LNCaP clone FGC (cell line): ENCODE measurements at regions not wholly inside any gene's neighbourhood (a gene's known extent, or its start where the extent isn't known, plus 50 kb on each side); places are given as distances from the start of the nearest gene placed in this dataset.

ENCODE experiments used
- DNase-seq: peaks from one replicate; pipeline ENCODE4 v3.0.0-alpha.2; 2011; ENCODE audit warnings: low read depth
- H3K4me3 ChIP-seq: 2 replicates; pipeline ENCODE4 v1.5.1; 2011; ENCODE audit warnings: mild to moderate bottlenecking, low read depth, low read length, control low read depth
- CTCF ChIP-seq: IDR thresholded peaks from 2 replicates; pipeline ENCODE4 v1.5.1; 2012; ENCODE audit warnings: mild to moderate bottlenecking; ENCODE audit not compliant: control insufficient read depth, insufficient read depth; ENCODE audit errors: extremely low read depth

GRCh38 chr15:39016706-39017105 is 452.1 kb upstream of the RASGRP1 start:
- TF ChIP-seq CTCF: no peak
- H3K4me3 ChIP-seq: no peak overlapping the region
- DNase-seq: no peak

GRCh38 chr15:39018966-39019365 is 454.4 kb upstream of the RASGRP1 start:
- DNase-seq: no peak
- no peak for TF ChIP-seq CTCF
- no peak overlapping the region for H3K4me3 ChIP-seq

- no peak for DNase-seq
- TF ChIP-seq CTCF: no peak
- H3K4me3 ChIP-seq: no peak overlapping the region
These were observed 456.7 kb upstream of the RASGRP1 start for GRCh38 chr15:39021341-39021740.

- H3K4me3 ChIP-seq: no peak overlapping the region
- no peak for TF ChIP-seq CTCF
- no peak for DNase-seq
These were observed 458.1 kb upstream of the RASGRP1 start for GRCh38 chr15:39022532-39023305.

GRCh38 chr15:39025321-39025720 is 460.7 kb upstream of the RASGRP1 start:
- H3K4me3 ChIP-seq: no peak overlapping the region
- DNase-seq: no peak
- no peak for TF ChIP-seq CTCF

- no peak for DNase-seq
- no peak overlapping the region for H3K4me3 ChIP-seq
- no peak for TF ChIP-seq CTCF
These were observed 461.3 kb upstream of the RASGRP1 start for GRCh38 chr15:39025881-39026280.

- no peak overlapping the region for H3K4me3 ChIP-seq
- no peak for TF ChIP-seq CTCF
- DNase-seq: no peak
These were observed 463.5 kb upstream of the RASGRP1 start for GRCh38 chr15:39028069-39028468.
